IMR-90 (cell line): ENCODE measurements at regions not wholly inside any gene's neighbourhood (a gene's known extent, or its start where the extent isn't known, plus 50 kb on each side); places are given as distances from the start of the nearest gene placed in this dataset.

Experiments used
- ATAC-seq: fragments of 200-7000 bp; cut with Tn5 transposase; 2 replicates; pipeline ENCODE4 v1.9.1; 2020; ENCODE audit warnings: low read depth, mild to moderate bottlenecking, moderate library complexity
- BruUV-seq: library from RNA; stranded (reverse); fragments of 400-500 nt; replicated peaks from 2 replicates; lab custom pipeline; 2021; lab: Mats Ljungman, UMichigan
- CTCF ChIA-PET: fragments of 300-600 bp; formaldehyde crosslinking; extraction: SDS; loops from one replicate; lab custom pipeline; 2021; ENCODE audit warnings: antibody characterized with exemption; lab: Yijun Ruan, JAX
- POLR2A ChIA-PET: fragments of 300-600 bp; sonication (Branson Sonifier 250); formaldehyde crosslinking; loops from one replicate; lab custom pipeline; 2022; ENCODE audit warnings: antibody characterized with exemption; ENCODE audit not compliant: unreplicated experiment; lab: Charles Lee
- DNase-seq: peaks from one replicate; pipeline ENCODE4 v3.0.0; 2013
- H2AFZ ChIP-seq: replicated peaks from 2 replicates; pipeline ENCODE3; 2013; ENCODE audit warnings: low read length, mild to moderate bottlenecking; ENCODE audit not compliant: poor library complexity
- H2AK5ac ChIP-seq: 2 replicates; pipeline ENCODE4 v1.6.1; 2013; ENCODE audit warnings: low read depth, low read length, inconsistent platforms
- H2AK9ac ChIP-seq: replicated peaks from 2 replicates; pipeline ENCODE3; 2013; ENCODE audit warnings: mild to moderate bottlenecking, low read depth, low read length, moderate library complexity; ENCODE audit not compliant: poor library complexity
- H2BK120ac ChIP-seq: 2 replicates; pipeline ENCODE4 v1.6.1; 2013; ENCODE audit warnings: low read depth, low read length, inconsistent platforms
- H2BK15ac ChIP-seq: 3 replicates; pipeline ENCODE4 v1.6.1; 2013; ENCODE audit warnings: low read depth, low read length, inconsistent platforms
- H2BK20ac ChIP-seq: 2 replicates; pipeline ENCODE4 v1.6.1; 2013; ENCODE audit warnings: low read depth, mild to moderate bottlenecking, inconsistent platforms, low read length, moderate library complexity
- H2BK5ac ChIP-seq: 2 replicates; pipeline ENCODE4 v1.6.1; 2013; ENCODE audit warnings: mild to moderate bottlenecking, low read depth, low read length, inconsistent platforms; ENCODE audit not compliant: poor library complexity, severe bottlenecking
- H3K14ac ChIP-seq: replicated peaks from 2 replicates; pipeline ENCODE4 v1.6.1; 2013; ENCODE audit warnings: low read depth, low read length, inconsistent platforms
- H3K18ac ChIP-seq: 2 replicates; pipeline ENCODE4 v1.6.1; 2013; ENCODE audit warnings: low read depth, low read length, control low read depth
- H3K23ac ChIP-seq: 2 replicates; pipeline ENCODE4 v1.6.1; 2013; ENCODE audit warnings: low read depth, low read length, inconsistent platforms
- H3K27ac ChIP-seq: 2 replicates; pipeline ENCODE4 v1.5.1; 2013; ENCODE audit warnings: mild to moderate bottlenecking, control low read depth, low read length; ENCODE audit not compliant: insufficient read depth
- H3K27me3 ChIP-seq: 2 replicates; pipeline ENCODE4 v1.6.1; 2013; ENCODE audit warnings: low read length; ENCODE audit not compliant: control insufficient read depth, insufficient read depth
- H3K36me3 ChIP-seq: 2 replicates; pipeline ENCODE4 v1.6.1; 2013; ENCODE audit warnings: low read length, mixed read lengths; ENCODE audit not compliant: control insufficient read depth, insufficient read depth
- H3K4ac ChIP-seq: 2 replicates; pipeline ENCODE4 v1.6.1; 2013; ENCODE audit warnings: low read depth, low read length, inconsistent platforms
- H3K4me1 ChIP-seq: 2 replicates; pipeline ENCODE4 v1.6.1; 2013; ENCODE audit warnings: low read length, mixed read lengths; ENCODE audit not compliant: control insufficient read depth, insufficient read depth
- H3K4me2 ChIP-seq: 2 replicates; pipeline ENCODE4 v1.6.1; 2013; ENCODE audit warnings: low read depth, mild to moderate bottlenecking, control low read depth, low read length, moderate library complexity
- H3K4me3 ChIP-seq: 2 replicates; pipeline ENCODE4 v1.5.1; 2013; ENCODE audit warnings: low read depth, mild to moderate bottlenecking, control low read depth, low read length, moderate library complexity; ENCODE audit not compliant: insufficient read depth
- H3K56ac ChIP-seq: 2 replicates; pipeline ENCODE4 v1.6.1; 2013; ENCODE audit warnings: low read length, inconsistent platforms; ENCODE audit not compliant: insufficient read depth; ENCODE audit errors: extremely low read depth
- H3K79me1 ChIP-seq, 2 experiments: 2 replicates each; pipeline ENCODE4 v1.6.1; 2013; ENCODE audit warnings: low read length in 2 of 2, inconsistent platforms in 1 of 2, low read depth in 1 of 2
- H3K9ac ChIP-seq: 2 replicates; pipeline ENCODE4 v1.6.1; 2013; ENCODE audit warnings: low read depth, low read length, control low read depth
- H3K9me1 ChIP-seq: 2 replicates; pipeline ENCODE4 v1.6.1; 2013; ENCODE audit warnings: low read length, inconsistent platforms; ENCODE audit not compliant: insufficient read depth
- H3K9me3 ChIP-seq: 2 replicates; pipeline ENCODE4 v1.6.1; 2013; ENCODE audit warnings: low read length; ENCODE audit not compliant: control insufficient read depth, insufficient read depth
- H4K20me1 ChIP-seq: 2 replicates; pipeline ENCODE4 v1.6.1; 2013; ENCODE audit warnings: low read length, inconsistent platforms; ENCODE audit not compliant: insufficient read depth
- H4K5ac ChIP-seq: 2 replicates; pipeline ENCODE4 v1.6.1; 2013; ENCODE audit warnings: mild to moderate bottlenecking, low read depth, low read length, control low read depth
- H4K8ac ChIP-seq, 2 experiments: 2 replicates each; pipeline ENCODE4 v1.6.1; 2013; ENCODE audit warnings: low read depth in 2 of 2, low read length in 2 of 2, control low read depth in 1 of 2, inconsistent platforms in 1 of 2
- H4K91ac ChIP-seq: 2 replicates; pipeline ENCODE4 v1.6.1; 2013; ENCODE audit warnings: low read depth, low read length, inconsistent platforms; ENCODE audit not compliant: insufficient read depth
- BHLHE40 ChIP-seq: fragments of 150-350 bp; IDR thresholded peaks from 2 replicates; pipeline ENCODE4 v1.6.1; 2016; ENCODE audit warnings: mild to moderate bottlenecking, low read depth, low read length
- MXI1 ChIP-seq: IDR thresholded peaks from 2 replicates; pipeline ENCODE4 v1.6.1; 2012; ENCODE audit warnings: low read depth, mild to moderate bottlenecking, low read length, moderate library complexity, borderline replicate concordance
- NFE2L2 ChIP-seq: fragments of 150-350 bp; IDR thresholded peaks from 2 replicates; pipeline ENCODE4 v1.6.1; 2016; ENCODE audit warnings: low read depth, mild to moderate bottlenecking, low read length
- RCOR1 ChIP-seq: IDR thresholded peaks from 2 replicates; pipeline ENCODE4 v1.6.1; 2012; ENCODE audit warnings: mild to moderate bottlenecking, low read length, improper control_type of control experiment; ENCODE audit not compliant: insufficient replicate concordance
- WGBS, 2 experiments: methylation state at CpG; one replicate each; pipeline versions ENCODE4 v1.1.5 to v1.1.7; 2013; ENCODE audit warnings: missing lambda C conversion rate in 2 of 2; ENCODE audit not compliant: insufficient read length in 1 of 2; ENCODE audit errors: extremely low coverage in 2 of 2; 5-methylcytosine and 5-hydroxymethylcytosine counted together
- dilution Hi-C: fragments of 300-500 bp; cut with HindIII; formaldehyde crosslinking; loops from one replicate; pipeline ENCODE4 v1.14.3; 2018; ENCODE audit warnings: low sequenced_read_pairs; ENCODE audit not compliant: unreplicated experiment
- in situ Hi-C: fragments of 300-500 bp; cut with MboI; formaldehyde crosslinking; loops from 3 replicates; pipeline ENCODE4 v1.14.3; 2019; ENCODE audit warnings: low sequenced_read_pairs, inconsistent platforms, mixed read lengths
- intact Hi-C: fragments of 100-400 bp; cut with micrococcal nuclease; formaldehyde crosslinking; loops from 2 replicates; pipeline ENCODE4 v1.10.0; 2022

GRCh38 chr1:30258471-30258870 is 464.9 kb downstream of the MATN1 start:
- TF ChIP-seq NFE2L2 = no peak
- TF ChIP-seq BHLHE40 = no peak
- no peak for TF ChIP-seq RCOR1
- TF ChIP-seq MXI1 = no peak
- intact Hi-C loops (no loop called here), dilution Hi-C loops (no loop called here), in situ Hi-C loops (no loop called here)
- DNase-seq (no peak), ATAC-seq (no peak)
- Histone ChIP-seq H2BK15ac (no peak overlapping the region), H2BK120ac (no peak overlapping the region), H3K9me1 (no peaks in the 10 kb centered on the region; the same call in 1 of the 2 replicates), H3K18ac (no peak overlapping the region), H2AK5ac (no peak overlapping the region), H4K5ac (no peak overlapping the region), H3K4me1 (no peaks in the 10 kb centered on the region), H3K9me3 (no peaks in the 10 kb centered on the region), H3K4ac (no peak overlapping the region), H3K56ac (no peak overlapping the region), H4K8ac (no peak overlapping the region), H3K79me1 (no peaks in the 10 kb centered on the region), H3K27ac (no peak overlapping the region), H3K14ac (no peak overlapping the region), H3K4me2 (no peak overlapping the region), H2BK20ac (no peak overlapping the region), H2AK9ac (no peak overlapping the region), H3K23ac (no peak overlapping the region), H3K36me3 (no peaks in the 10 kb centered on the region), H3K9ac (no peak overlapping the region), H3K4me3 (no peak overlapping the region), H2AFZ (no peak overlapping the region), H3K27me3 (no peaks in the 10 kb centered on the region), H4K20me1 (no peaks in the 10 kb centered on the region), H2BK5ac (no peak overlapping the region), H4K91ac (no peak overlapping the region)
- ChIA-PET CTCF (no interaction called here), POLR2A (no interaction called here)
- BruUV-seq = no TSS peak
- no CpG with 5 or more reads among the region's 6 CpGs for WGBS, 2 experiments
